ENCODE measurements at regions not wholly inside any gene's neighbourhood (a gene's known extent, or its start where the extent isn't known, plus 50 kb on each side); places are given as distances from the start of the nearest gene placed in this dataset.

DNA sequence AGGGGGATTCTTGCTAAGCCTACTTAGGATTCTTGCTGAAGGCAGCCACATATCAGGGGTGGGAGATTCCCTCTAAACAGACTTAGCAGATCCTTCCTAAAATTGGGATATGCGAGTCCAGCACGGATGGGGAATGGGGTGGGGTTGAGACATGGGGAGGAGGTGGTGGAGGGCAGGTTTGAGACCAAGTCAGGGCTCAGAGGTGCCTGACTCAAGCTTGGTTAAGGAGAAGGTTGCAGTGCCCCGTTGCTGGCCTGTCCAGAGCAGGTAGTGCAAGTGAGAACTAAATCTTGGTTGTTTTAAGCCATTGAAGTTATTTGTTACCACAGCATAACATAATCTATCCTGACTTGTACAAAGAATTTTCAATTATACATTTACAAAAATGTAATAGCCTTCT is 359.7 kb downstream of the AACS start:
- DNase-seq (no peak), ATAC-seq (ENCODE audit: low read depth in 2 of 2) (no peak)
- Mint-ChIP-seq H3K27me3 (no peaks in the 10 kb centered on the region), H3K9me3 (peaks cover 0 to 11% (median 2%) of the 10 kb centered on the region in 7 donors), H3K4me3 (no peak overlapping the region), H3K27ac (no peak overlapping the region), H3K36me3 (no peaks in the 10 kb centered on the region), H3K4me1 (no peaks in the 10 kb centered on the region)
- Histone ChIP-seq H3K4me1 (ENCODE audit: control insufficient read depth, insufficient read depth, low read length, poor library complexity, severe bottlenecking) (no peaks in the 10 kb centered on the region), H3K27me3 (ENCODE audit: control insufficient read depth, insufficient read depth, low read length) (no peaks in the 10 kb centered on the region), H3K36me3 (ENCODE audit: control insufficient read depth, insufficient read depth, low read length) (no peaks in the 10 kb centered on the region), H3K9me3 (ENCODE audit: control insufficient read depth in 2 of 2, low read length in 2 of 2) (peaks cover 0 to 4% of the 10 kb centered on the region in 2 experiments), H3K27ac (ENCODE audit: insufficient read depth, low read length, poor library complexity, severe bottlenecking) (no peak overlapping the region), H3K4me3 (ENCODE audit: low read depth, low read length) (no peak overlapping the region)

- H3K36me3 ChIP-seq (ENCODE audit: control insufficient read depth, insufficient read depth, low read length), result no peaks in the 10 kb centered on the region
- ATAC-seq (ENCODE audit: low read depth in 2 of 2), result no peak
- DNase-seq, result no peak
- no peaks in the 10 kb centered on the region for H3K27me3 ChIP-seq (ENCODE audit: control insufficient read depth, insufficient read depth, low read length)
- H3K9me3 ChIP-seq (ENCODE audit: control insufficient read depth in 2 of 2, low read length in 2 of 2), result no peaks in the 10 kb centered on the region
- H3K4me3 ChIP-seq (ENCODE audit: low read depth, low read length), result no peak overlapping the region
- H3K36me3 Mint-ChIP-seq, result no peaks in the 10 kb centered on the region
- no peaks in the 10 kb centered on the region for H3K27me3 Mint-ChIP-seq
- no peaks in the 10 kb centered on the region for H3K4me1 Mint-ChIP-seq
- H3K4me1 ChIP-seq (ENCODE audit: control insufficient read depth, insufficient read depth, low read length, poor library complexity, severe bottlenecking), result no peaks in the 10 kb centered on the region
- H3K9me3 Mint-ChIP-seq, result peaks cover 0 to 3% (median 1%) of the 10 kb centered on the region in 7 donors
- H3K4me3 Mint-ChIP-seq, result no peak overlapping the region
- H3K27ac Mint-ChIP-seq, result no peak overlapping the region
- no peak overlapping the region for H3K27ac ChIP-seq (ENCODE audit: insufficient read depth, low read length, poor library complexity, severe bottlenecking)
These were observed 366.3 kb downstream of the AACS start for GRCh38 chr12:125431516-125431915.

- no peak overlapping the region for H3K27ac Mint-ChIP-seq
These were observed 368.9 kb downstream of the AACS start for GRCh38 chr12:125434131-125434530.

GRCh38 chr12:125434936-125435443 is 369.8 kb downstream of the AACS start:
- H3K9me3 ChIP-seq (ENCODE audit: control insufficient read depth in 2 of 2, low read length in 2 of 2), result no peaks in the 10 kb centered on the region
- no peaks in the 10 kb centered on the region for H3K27me3 Mint-ChIP-seq
- H3K36me3 Mint-ChIP-seq, result no peaks in the 10 kb centered on the region
- H3K27ac ChIP-seq (ENCODE audit: insufficient read depth, low read length, poor library complexity, severe bottlenecking), result no peak overlapping the region
- no peaks in the 10 kb centered on the region for H3K4me1 ChIP-seq (ENCODE audit: control insufficient read depth, insufficient read depth, low read length, poor library complexity, severe bottlenecking)
- ATAC-seq (ENCODE audit: low read depth in 2 of 2), result no peak
- no peaks in the 10 kb centered on the region for H3K4me1 Mint-ChIP-seq
- H3K9me3 Mint-ChIP-seq, result peaks cover 0 to 5% (median 1%) of the 10 kb centered on the region in 7 donors
- no peak overlapping the region for H3K4me3 Mint-ChIP-seq
- no peaks in the 10 kb centered on the region for H3K36me3 ChIP-seq (ENCODE audit: control insufficient read depth, insufficient read depth, low read length)
- H3K27me3 ChIP-seq (ENCODE audit: control insufficient read depth, insufficient read depth, low read length), result no peaks in the 10 kb centered on the region
- no peak for DNase-seq
- H3K27ac Mint-ChIP-seq, result no peak overlapping the region
- no peak overlapping the region for H3K4me3 ChIP-seq (ENCODE audit: low read depth, low read length)

More at GRCh38 chr12:125434131-125434530, 368.9 kb downstream of the AACS start:
- Mint-ChIP-seq H3K9me3 (peaks cover 0 to 5% (median 1%) of the 10 kb centered on the region in 7 donors), H3K36me3 (no peaks in the 10 kb centered on the region), H3K27me3 (no peaks in the 10 kb centered on the region), H3K4me1 (no peaks in the 10 kb centered on the region), H3K4me3 (no peak overlapping the region)
- H3K9me3 ChIP-seq (ENCODE audit: control insufficient read depth in 2 of 2, low read length in 2 of 2), result no peaks in the 10 kb centered on the region
- H3K27me3 ChIP-seq (ENCODE audit: control insufficient read depth, insufficient read depth, low read length), result no peaks in the 10 kb centered on the region
- no peaks in the 10 kb centered on the region for H3K4me1 ChIP-seq (ENCODE audit: control insufficient read depth, insufficient read depth, low read length, poor library complexity, severe bottlenecking)
- DNase-seq, result no peak
- no peak overlapping the region for H3K27ac ChIP-seq (ENCODE audit: insufficient read depth, low read length, poor library complexity, severe bottlenecking)
- no peaks in the 10 kb centered on the region for H3K36me3 ChIP-seq (ENCODE audit: control insufficient read depth, insufficient read depth, low read length)
- no peak overlapping the region for H3K4me3 ChIP-seq (ENCODE audit: low read depth, low read length)
- ATAC-seq (ENCODE audit: low read depth in 2 of 2), result no peak

- Mint-ChIP-seq H3K36me3 (no peaks in the 10 kb centered on the region), H3K9me3 (peaks cover 0 to 5% (median 1%) of the 10 kb centered on the region in 7 donors), H3K4me1 (no peaks in the 10 kb centered on the region), H3K27ac (no peak overlapping the region), H3K4me3 (no peak overlapping the region), H3K27me3 (no peaks in the 10 kb centered on the region)
- Histone ChIP-seq H3K4me1 (ENCODE audit: control insufficient read depth, insufficient read depth, low read length, poor library complexity, severe bottlenecking) (no peaks in the 10 kb centered on the region), H3K9me3 (ENCODE audit: control insufficient read depth in 2 of 2, low read length in 2 of 2) (no peaks in the 10 kb centered on the region), H3K4me3 (ENCODE audit: low read depth, low read length) (no peak overlapping the region), H3K36me3 (ENCODE audit: control insufficient read depth, insufficient read depth, low read length) (no peaks in the 10 kb centered on the region), H3K27ac (ENCODE audit: insufficient read depth, low read length, poor library complexity, severe bottlenecking) (no peak overlapping the region), H3K27me3 (ENCODE audit: control insufficient read depth, insufficient read depth, low read length) (no peaks in the 10 kb centered on the region)
- DNase-seq, result no peak
- no peak for ATAC-seq (ENCODE audit: low read depth in 2 of 2)
These were observed 370.6 kb downstream of the AACS start for GRCh38 chr12:125435871-125436270.

GRCh38 chr12:125436686-125437085 is 371.5 kb downstream of the AACS start:
- ATAC-seq (ENCODE audit: low read depth in 2 of 2) (no peak), DNase-seq (no peak)
- H3K4me3 ChIP-seq (ENCODE audit: low read depth, low read length), result no peak overlapping the region
- Mint-ChIP-seq H3K27me3 (no peaks in the 10 kb centered on the region), H3K27ac (no peak overlapping the region), H3K4me1 (no peaks in the 10 kb centered on the region), H3K36me3 (no peaks in the 10 kb centered on the region), H3K9me3 (peaks cover 0 to 5% (median 1%) of the 10 kb centered on the region in 7 donors), H3K4me3 (no peak overlapping the region)
- no peaks in the 10 kb centered on the region for H3K27me3 ChIP-seq (ENCODE audit: control insufficient read depth, insufficient read depth, low read length)
- H3K9me3 ChIP-seq (ENCODE audit: control insufficient read depth in 2 of 2, low read length in 2 of 2), result no peaks in the 10 kb centered on the region
- no peaks in the 10 kb centered on the region for H3K36me3 ChIP-seq (ENCODE audit: control insufficient read depth, insufficient read depth, low read length)
- no peaks in the 10 kb centered on the region for H3K4me1 ChIP-seq (ENCODE audit: control insufficient read depth, insufficient read depth, low read length, poor library complexity, severe bottlenecking)
- H3K27ac ChIP-seq (ENCODE audit: insufficient read depth, low read length, poor library complexity, severe bottlenecking), result no peak overlapping the region

DNA sequence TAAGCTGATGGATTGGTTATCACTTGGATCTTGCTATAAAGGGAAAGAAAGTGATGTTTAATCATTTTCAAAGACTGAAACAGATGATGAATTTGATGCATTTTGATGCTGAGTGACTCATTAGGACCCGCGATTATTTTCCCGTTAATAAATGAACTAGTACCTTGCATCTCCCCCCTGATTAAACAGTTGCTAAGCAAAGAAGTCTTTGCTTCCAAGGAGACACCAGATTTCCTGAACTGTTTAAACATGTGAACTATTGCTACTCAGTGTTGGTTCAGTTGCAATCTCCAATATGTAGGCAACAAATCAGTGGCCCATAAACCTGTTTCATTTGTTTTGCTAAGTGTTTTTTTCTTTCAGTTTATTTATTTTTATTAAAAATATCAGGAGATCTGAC is 375.2 kb downstream of the AACS start:
- no peak overlapping the region for H3K27ac Mint-ChIP-seq
- no peaks in the 10 kb centered on the region for H3K4me1 Mint-ChIP-seq
- no peaks in the 10 kb centered on the region for H3K27me3 Mint-ChIP-seq
- ATAC-seq (ENCODE audit: low read depth in 2 of 2) (no peak), DNase-seq (no peak)
- peaks cover 0 to 4% (median 0%) of the 10 kb centered on the region in 7 donors for H3K9me3 Mint-ChIP-seq
- no peaks in the 10 kb centered on the region for H3K36me3 Mint-ChIP-seq
- Histone ChIP-seq H3K9me3 (ENCODE audit: control insufficient read depth in 2 of 2, low read length in 2 of 2) (no peaks in the 10 kb centered on the region), H3K27me3 (ENCODE audit: control insufficient read depth, insufficient read depth, low read length) (no peaks in the 10 kb centered on the region), H3K27ac (ENCODE audit: insufficient read depth, low read length, poor library complexity, severe bottlenecking) (no peak overlapping the region), H3K4me3 (ENCODE audit: low read depth, low read length) (no peak overlapping the region), H3K4me1 (ENCODE audit: control insufficient read depth, insufficient read depth, low read length, poor library complexity, severe bottlenecking) (no peaks in the 10 kb centered on the region), H3K36me3 (ENCODE audit: control insufficient read depth, insufficient read depth, low read length) (no peaks in the 10 kb centered on the region)
- H3K4me3 Mint-ChIP-seq, result no peak overlapping the region

DNA sequence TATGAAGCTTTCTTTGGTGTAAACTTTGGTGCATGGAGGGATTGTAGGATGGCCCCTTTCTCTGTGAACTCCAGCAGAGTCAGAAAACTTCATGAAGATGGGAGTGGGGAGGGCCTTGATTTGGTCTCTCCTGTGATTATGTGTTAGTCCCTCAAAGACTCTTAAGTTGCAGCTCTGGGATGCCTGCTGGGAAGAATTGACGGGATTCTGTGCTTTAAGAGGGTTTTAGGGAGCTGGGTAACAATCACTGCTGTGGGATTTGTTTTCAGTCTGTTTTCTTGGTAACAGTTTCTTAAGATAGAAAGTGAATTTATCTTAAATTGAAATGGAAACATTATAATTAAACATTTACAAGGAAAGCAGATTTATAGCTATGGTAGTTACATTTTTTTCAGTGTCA is 378.1 kb downstream of the AACS start:
- no peak for DNase-seq
- ATAC-seq (ENCODE audit: low read depth in 2 of 2), result no peak
- H3K36me3 Mint-ChIP-seq, result no peaks in the 10 kb centered on the region

More for the DNA sequence above, 378.1 kb downstream of the AACS start:
- no peaks in the 10 kb centered on the region for H3K36me3 ChIP-seq (ENCODE audit: control insufficient read depth, insufficient read depth, low read length)
- H3K9me3 ChIP-seq (ENCODE audit: control insufficient read depth in 2 of 2, low read length in 2 of 2), result peaks cover 0 to 2% of the 10 kb centered on the region in 2 experiments
- Mint-ChIP-seq H3K27ac (no peak overlapping the region), H3K9me3 (peaks cover 0 to 8% (median 0%) of the 10 kb centered on the region in 7 donors), H3K27me3 (no peaks in the 10 kb centered on the region), H3K4me1 (no peaks in the 10 kb centered on the region), H3K4me3 (no peak overlapping the region)
- no peaks in the 10 kb centered on the region for H3K4me1 ChIP-seq (ENCODE audit: control insufficient read depth, insufficient read depth, low read length, poor library complexity, severe bottlenecking)
- H3K27ac ChIP-seq (ENCODE audit: insufficient read depth, low read length, poor library complexity, severe bottlenecking), result no peak overlapping the region
- H3K27me3 ChIP-seq (ENCODE audit: control insufficient read depth, insufficient read depth, low read length), result no peaks in the 10 kb centered on the region
- H3K4me3 ChIP-seq (ENCODE audit: low read depth, low read length), result no peak overlapping the region
